Posterior vena cava (tissue), 2 donors: ENCODE measurements at regions not wholly inside any gene's neighbourhood (a gene's known extent, or its start where the extent isn't known, plus 50 kb on each side); places are given as distances from the start of the nearest gene placed in this dataset.
A peak's percentile ranks its signal among the peaks of the same experiment; 100 is the strongest.
"Not testable (repeated sequence)": the region's sequence is repeated elsewhere in the genome, so short reads cannot be mapped to it uniquely, and the experiment has no call there.

Experiments used
- DNase-seq: peaks from one replicate; pipeline ENCODE4 v3.0.0-alpha.2; 2020; ENCODE audit warnings: low spot score
- intact Hi-C, 2 donors: fragments of 100-400 bp; cut with DNase I; formaldehyde crosslinking; loops; one replicate each; pipeline versions ENCODE4 v1.14.1 to v1.14.2; 2022 to 2023
- donor health status: DM: yes; HTN: yes; CAD: no.
- donor health status: DM: yes; HTN: yes; CAD: no.

- DNase-seq, result no peak
- intact Hi-C loops, result loop anchor here in 1 of 2 donors (5.0 kb wide), 1 partner anchor 204 kb away; no protein-coding TSS in a partner anchor
Measured at GRCh38 chr4:26033389-26033788, 119.4 kb downstream of the SMIM20 start.

GRCh38 chr4:26034849-26035248 lies 120.8 kb downstream of the SMIM20 start:
- intact Hi-C loops, result loop anchor here in 1 of 2 donors (5.0 kb wide), 1 partner anchor 202 kb away; no protein-coding TSS in a partner anchor
- DNase-seq, result no peak

GRCh38 chr4:26035921-26036320 lies 121.9 kb downstream of the SMIM20 start:
- DNase-seq, result no peak
- intact Hi-C loops, result no loop called here

GRCh38 chr4:26039639-26040359 lies 125.8 kb downstream of the SMIM20 start:
- intact Hi-C loops, result no loop called here

GRCh38 chr4:26044524-26044923 lies 130.5 kb downstream of the SMIM20 start:
- no peak for DNase-seq
- intact Hi-C loops, result no loop called here

More at GRCh38 chr4:26039639-26040359, 125.8 kb downstream of the SMIM20 start:
- DNase-seq, result no peak

GRCh38 chr4:26044983-26045382 lies 131.0 kb downstream of the SMIM20 start:
- intact Hi-C loops, result no loop called here

GRCh38 chr4:26047795-26048194 lies 133.8 kb downstream of the SMIM20 start:
- no peak for DNase-seq
- intact Hi-C loops, result no loop called here

More at GRCh38 chr4:26044983-26045382, 131.0 kb downstream of the SMIM20 start:
- no peak for DNase-seq

GRCh38 chr4:26048378-26048882 lies 134.4 kb downstream of the SMIM20 start:
- intact Hi-C loops, result no loop called here
- peak; percentile 87 for DNase-seq

GRCh38 chr4:26048950-26049349 lies 134.9 kb downstream of the SMIM20 start:
- DNase-seq, result no peak
- intact Hi-C loops, result no loop called here

GRCh38 chr4:26049447-26049846 lies 135.4 kb downstream of the SMIM20 start:
- DNase-seq, result no peak
- intact Hi-C loops, result no loop called here

GRCh38 chr4:26050212-26050643 lies 136.2 kb downstream of the SMIM20 start:
- intact Hi-C loops, result no loop called here
- DNase-seq, result peak; percentile 85

GRCh38 chr4:26050671-26051070 lies 136.7 kb downstream of the SMIM20 start:
- intact Hi-C loops, result no loop called here
- no peak for DNase-seq

- no peak for DNase-seq
- intact Hi-C loops, result no loop called here
Measured at GRCh38 chr4:26051240-26051639, 137.2 kb downstream of the SMIM20 start.

- intact Hi-C loops, result no loop called here
- DNase-seq, result no peak
Measured at GRCh38 chr4:26052663-26053541, 138.9 kb downstream of the SMIM20 start.

GRCh38 chr4:26053761-26054160 lies 139.7 kb downstream of the SMIM20 start:
- intact Hi-C loops, result no loop called here
- DNase-seq, result no peak

- no peak for DNase-seq
- intact Hi-C loops, result no loop called here
Measured at GRCh38 chr4:26055855-26056254, 141.8 kb downstream of the SMIM20 start.

GRCh38 chr4:26056406-26056805 lies 142.4 kb downstream of the SMIM20 start:
- intact Hi-C loops, result no loop called here
- DNase-seq, result no peak

- intact Hi-C loops, DNase-seq: not testable (repeated sequence)
Measured at GRCh38 chr4:26057839-26058238, 143.8 kb downstream of the SMIM20 start.

GRCh38 chr4:26058537-26058936 lies 144.5 kb downstream of the SMIM20 start:
- no peak for DNase-seq
- intact Hi-C loops, result no loop called here
